NOMO-1 treated with DMSO at 0.1 percent for 48 hours (cell line): ENCODE measurements at regions not wholly inside any gene's neighbourhood (a gene's known extent, or its start where the extent isn't known, plus 50 kb on each side); places are given as distances from the start of the nearest gene placed in this dataset.
"Not testable (repeated sequence)": the region's sequence is repeated elsewhere in the genome, so short reads cannot be mapped to it uniquely, and the experiment has no call there.

Experiments used
- DNase-seq: peaks from one replicate; lab custom pipeline; 2025; ENCODE audit not compliant: unreplicated experiment; lab: John Stamatoyannopoulos, UW

- DNase-seq, result no peak
These were observed 781.1 kb downstream of the GATA3 start for GRCh38 chr10:8835453-8836167.

GRCh38 chr10:8840356-8840755 lies 785.9 kb downstream of the GATA3 start:
- DNase-seq, result no peak

GRCh38 chr10:8844141-8844540 lies 789.7 kb downstream of the GATA3 start:
- DNase-seq, result no peak

GRCh38 chr10:8852546-8852945 lies 798.1 kb downstream of the GATA3 start:
- DNase-seq, result no peak

GRCh38 chr10:8853048-8853447 lies 798.6 kb downstream of the GATA3 start:
- DNase-seq, result no peak

- DNase-seq, result not testable (repeated sequence)
These were observed 814.4 kb downstream of the GATA3 start for GRCh38 chr10:8868924-8869323.

- DNase-seq, result no peak
These were observed 818.8 kb downstream of the GATA3 start for GRCh38 chr10:8873310-8873709.

- DNase-seq, result no peak
These were observed 819.8 kb downstream of the GATA3 start for GRCh38 chr10:8874268-8874667.

GRCh38 chr10:8874972-8875371 lies 820.5 kb downstream of the GATA3 start:
- DNase-seq, result no peak

GRCh38 chr10:8876171-8876570 lies 821.7 kb downstream of the GATA3 start:
- no peak for DNase-seq

GRCh38 chr10:8889538-8889937 lies 835.0 kb downstream of the GATA3 start:
- DNase-seq, result no peak

- DNase-seq, result no peak
These were observed 838.6 kb downstream of the GATA3 start for GRCh38 chr10:8893102-8893501.

GRCh38 chr10:8894148-8894547 lies 839.7 kb downstream of the GATA3 start:
- no peak for DNase-seq

- no peak for DNase-seq
These were observed 843.3 kb downstream of the GATA3 start for GRCh38 chr10:8897769-8898168.

- no peak for DNase-seq
These were observed 844.4 kb downstream of the GATA3 start for GRCh38 chr10:8898745-8899330.

GRCh38 chr10:8902926-8903325 lies 848.4 kb downstream of the GATA3 start:
- no peak for DNase-seq

GRCh38 chr10:8908013-8908412 lies 853.5 kb downstream of the GATA3 start:
- DNase-seq, result no peak

- DNase-seq, result no peak
These were observed 855.8 kb downstream of the GATA3 start for GRCh38 chr10:8910314-8910713.

GRCh38 chr10:8911032-8911431 lies 856.5 kb downstream of the GATA3 start:
- no peak for DNase-seq

- DNase-seq, result no peak
These were observed 857.6 kb downstream of the GATA3 start for GRCh38 chr10:8912108-8912507.

GRCh38 chr10:8913720-8914119 lies 859.2 kb downstream of the GATA3 start:
- DNase-seq, result no peak

GRCh38 chr10:8919280-8919679 lies 864.8 kb downstream of the GATA3 start:
- DNase-seq, result no peak

- no peak for DNase-seq
These were observed 867.1 kb downstream of the GATA3 start for GRCh38 chr10:8921568-8921967.
